Breast epithelium (tissue), 4 donors: ENCODE measurements at regions not wholly inside any gene's neighbourhood (a gene's known extent, or its start where the extent isn't known, plus 50 kb on each side); places are given as distances from the start of the nearest gene placed in this dataset.
A peak's percentile ranks its signal among the peaks of the same experiment; 100 is the strongest.

Source experiments
- DNase-seq, 2 donors: peaks; one replicate each; pipeline ENCODE4 v3.0.0-alpha.2; 2019; ENCODE audit warnings: low spot score in 2 of 2
- H3K27ac ChIP-seq, 2 donors: fragments of 200-600 bp; sonication (generic) in 1 of 2; one replicate each; pipeline ENCODE4 v1.5.1; 2016 to 2019; ENCODE audit warnings: mild to moderate bottlenecking in 1 of 2
- H3K27me3 ChIP-seq, 2 donors: fragments of 200-600 bp; sonication (generic) in 1 of 2; one replicate each; pipeline versions ENCODE4 v1.5.1 to v1.6.0; 2017 to 2019; ENCODE audit warnings: control low read depth in 1 of 2, mild to moderate bottlenecking in 1 of 2
- H3K36me3 ChIP-seq: fragments of 200-600 bp; one replicate; pipeline ENCODE4 v1.5.1; 2019
- H3K4me1 ChIP-seq, 2 donors: fragments of 200-600 bp; sonication (generic); one replicate each; pipeline ENCODE4 v1.5.1; 2016 to 2019; ENCODE audit warnings: control low read depth in 1 of 2
- H3K4me3 ChIP-seq, 3 donors: fragments of 200-600 bp; sonication (generic); 1 replicate in 2 of 3; 2 replicates in 1 of 3; pipeline ENCODE4 v1.5.1; 2016 to 2019; ENCODE audit warnings: mild to moderate bottlenecking in 3 of 3, moderate library complexity in 2 of 3
- H3K9me3 ChIP-seq, 2 donors: fragments of 200-600 bp; sonication (generic) in 1 of 2; one replicate each; pipeline ENCODE4 v1.5.1; 2016 to 2019; ENCODE audit warnings: control low read depth in 1 of 2
- CTCF ChIP-seq, 3 donors: fragments of 450-650 bp; IDR thresholded peaks; one replicate each; pipeline ENCODE4 v1.5.1; 2016 to 2017; ENCODE audit warnings: antibody characterized with exemption in 3 of 3, mild to moderate bottlenecking in 3 of 3, moderate library complexity in 3 of 3
- POLR2A ChIP-seq: fragments of 450-650 bp; IDR thresholded peaks from one replicate; pipeline ENCODE4 v1.6.1; 2016; ENCODE audit warnings: antibody characterized with exemption, mild to moderate bottlenecking, moderate library complexity
- POLR2AphosphoS5 ChIP-seq, 3 donors: sonication (generic); formaldehyde crosslinking; IDR thresholded peaks; one replicate each; pipeline ENCODE4 v1.6.1; 2017; ENCODE audit warnings: antibody characterized with exemption in 3 of 3
- intact Hi-C: fragments of 100-400 bp; cut with DNase I; formaldehyde crosslinking; loops from one replicate; pipeline ENCODE4 v1.15.1; 2023; ENCODE audit warnings: low total_unique reads

GRCh38 chr9:129482521-129483414 is 138.1 kb downstream of the C9orf50 start:
- Histone ChIP-seq H3K27ac (peak overlapping the region; percentile 100), H3K36me3 (no peaks in the 10 kb centered on the region), H3K4me1 (peaks cover 20 to 40% of the 10 kb centered on the region in 2 donors), H3K4me3 (peak overlapping the region; percentile 52 to 76 (median 66)), H3K9me3 (no peaks in the 10 kb centered on the region), H3K27me3 (no peaks in the 10 kb centered on the region)
- DNase-seq, result peak; percentile 87 to 92
- TF ChIP-seq POLR2A (no peak), POLR2AphosphoS5 (IDR thresholded peaks at IDR 0.05) (peak in 1 of 3 donors; percentile 19)
- intact Hi-C loops, result loop anchor here (1.0 kb wide), 1 partner anchor 22 kb away; no protein-coding TSS in a partner anchor

GRCh38 chr9:129481810-129482511 is 138.9 kb downstream of the C9orf50 start:
- H3K9me3 ChIP-seq, result no peaks in the 10 kb centered on the region
- intact Hi-C loops, result loop anchor here (1.0 kb wide), 1 partner anchor 22 kb away; no protein-coding TSS in a partner anchor
- peak in 2 of 3 donors; percentile 8 to 20 for TF ChIP-seq CTCF (IDR thresholded peaks at IDR 0.05)
- TF ChIP-seq POLR2AphosphoS5 (IDR thresholded peaks at IDR 0.05), result peak in 2 of 3 donors; percentile 34 to 35
- TF ChIP-seq POLR2A, result no peak
- DNase-seq, result no peak
- peak overlapping the region; percentile 52 to 76 (median 66) for H3K4me3 ChIP-seq
- H3K27ac ChIP-seq, result peak overlapping the region; percentile 100
- no peaks in the 10 kb centered on the region for H3K36me3 ChIP-seq
- peaks cover 13 to 32% of the 10 kb centered on the region in 2 donors for H3K4me1 ChIP-seq
- no peaks in the 10 kb centered on the region for H3K27me3 ChIP-seq

GRCh38 chr9:129481424-129481809 is 139.5 kb downstream of the C9orf50 start:
- TF ChIP-seq POLR2AphosphoS5 (IDR thresholded peaks at IDR 0.05) (no peak), POLR2A (no peak), CTCF (IDR thresholded peaks at IDR 0.05) (no peak)
- Histone ChIP-seq H3K9me3 (no peaks in the 10 kb centered on the region), H3K4me3 (peak overlapping the region in 2 of 3 donors; percentile 66 to 76), H3K36me3 (no peaks in the 10 kb centered on the region), H3K27me3 (no peaks in the 10 kb centered on the region), H3K4me1 (peaks cover 13 to 26% of the 10 kb centered on the region in 2 donors), H3K27ac (peak overlapping the region; percentile 100)
- intact Hi-C loops, result no loop called here
- DNase-seq, result no peak

- intact Hi-C loops, result no loop called here
- no peak for DNase-seq
These were observed 140.2 kb downstream of the C9orf50 start for GRCh38 chr9:129480745-129481144.

More at GRCh38 chr9:129480745-129481144, 140.2 kb downstream of the C9orf50 start:
- TF ChIP-seq POLR2AphosphoS5 (IDR thresholded peaks at IDR 0.05) (no peak), CTCF (IDR thresholded peaks at IDR 0.05) (no peak), POLR2A (no peak)
- H3K36me3 ChIP-seq, result no peaks in the 10 kb centered on the region
- H3K4me3 ChIP-seq, result no peak overlapping the region
- peaks cover 13 to 23% of the 10 kb centered on the region in 2 donors for H3K4me1 ChIP-seq
- peak overlapping the region; percentile 100 for H3K27ac ChIP-seq
- no peaks in the 10 kb centered on the region for H3K27me3 ChIP-seq
- H3K9me3 ChIP-seq, result no peaks in the 10 kb centered on the region
